ENCODE measurements at regions not wholly inside any gene's neighbourhood (a gene's known extent, or its start where the extent isn't known, plus 50 kb on each side); places are given as distances from the start of the nearest gene placed in this dataset.
"Not testable (repeated sequence)": the region's sequence is repeated elsewhere in the genome, so short reads cannot be mapped to it uniquely, and the experiment has no call there.

- no peak for TF ChIP-seq CTCF (IDR thresholded peaks at IDR 0.05)
- no peak overlapping the region for H3K4me3 ChIP-seq (ENCODE audit: low read depth in 1 of 2, low read length in 1 of 2)
- no peaks in the 10 kb centered on the region for H3K27me3 ChIP-seq
- no peaks in the 10 kb centered on the region for H3K9me3 ChIP-seq
- no peaks in the 10 kb centered on the region for H3K36me3 ChIP-seq
- no peak overlapping the region for H3K27ac ChIP-seq
- no peaks in the 10 kb centered on the region for H3K4me1 ChIP-seq (ENCODE audit: control insufficient read depth in 1 of 2, insufficient read depth in 1 of 2, low read depth in 1 of 2, low read length in 1 of 2)
These were observed 75.6 kb upstream of the RBFOX1 start for GRCh38 chr16:7257016-7257415.

- Histone ChIP-seq H3K9me3 (no peaks in the 10 kb centered on the region), H3K27ac (no peak overlapping the region), H3K36me3 (no peaks in the 10 kb centered on the region), H3K27me3 (no peaks in the 10 kb centered on the region), H3K4me1 (ENCODE audit: control insufficient read depth in 1 of 2, insufficient read depth in 1 of 2, low read depth in 1 of 2, low read length in 1 of 2) (no peaks in the 10 kb centered on the region), H3K4me3 (ENCODE audit: low read depth in 1 of 2, low read length in 1 of 2) (no peak overlapping the region)
- TF ChIP-seq CTCF (IDR thresholded peaks at IDR 0.05), result no peak
These were observed 86.1 kb upstream of the RBFOX1 start for GRCh38 chr16:7246578-7246977.

- Histone ChIP-seq H3K4me1 (ENCODE audit: control insufficient read depth in 1 of 2, insufficient read depth in 1 of 2, low read depth in 1 of 2, low read length in 1 of 2) (no peaks in the 10 kb centered on the region), H3K27ac (no peak overlapping the region), H3K27me3 (no peaks in the 10 kb centered on the region), H3K9me3 (no peaks in the 10 kb centered on the region), H3K36me3 (no peaks in the 10 kb centered on the region), H3K4me3 (ENCODE audit: low read depth in 1 of 2, low read length in 1 of 2) (no peak overlapping the region)
- no peak for TF ChIP-seq CTCF (IDR thresholded peaks at IDR 0.05)
These were observed 93.1 kb upstream of the RBFOX1 start for GRCh38 chr16:7239547-7239946.

GRCh38 chr16:7236824-7237410 lies 95.7 kb upstream of the RBFOX1 start:
- no peak overlapping the region for H3K4me3 ChIP-seq (ENCODE audit: low read depth in 1 of 2, low read length in 1 of 2)
- no peaks in the 10 kb centered on the region for H3K36me3 ChIP-seq
- no peaks in the 10 kb centered on the region for H3K4me1 ChIP-seq (ENCODE audit: control insufficient read depth in 1 of 2, insufficient read depth in 1 of 2, low read depth in 1 of 2, low read length in 1 of 2)
- no peaks in the 10 kb centered on the region for H3K9me3 ChIP-seq
- H3K27ac ChIP-seq, result no peak overlapping the region
- no peak for TF ChIP-seq CTCF (IDR thresholded peaks at IDR 0.05)
- H3K27me3 ChIP-seq, result no peaks in the 10 kb centered on the region

- Histone ChIP-seq H3K4me1 (ENCODE audit: control insufficient read depth in 1 of 2, insufficient read depth in 1 of 2, low read depth in 1 of 2, low read length in 1 of 2) (no peaks in the 10 kb centered on the region), H3K27ac (no peak overlapping the region), H3K4me3 (ENCODE audit: low read depth in 1 of 2, low read length in 1 of 2) (no peak overlapping the region), H3K9me3 (no peaks in the 10 kb centered on the region), H3K27me3 (no peaks in the 10 kb centered on the region), H3K36me3 (no peaks in the 10 kb centered on the region)
- TF ChIP-seq CTCF (IDR thresholded peaks at IDR 0.05), result no peak
These were observed 98.7 kb upstream of the RBFOX1 start for GRCh38 chr16:7233975-7234374.

- Histone ChIP-seq H3K36me3 (no peaks in the 10 kb centered on the region), H3K27ac (no peak overlapping the region), H3K27me3 (no peaks in the 10 kb centered on the region), H3K9me3 (no peaks in the 10 kb centered on the region), H3K4me1 (ENCODE audit: control insufficient read depth in 1 of 2, insufficient read depth in 1 of 2, low read depth in 1 of 2, low read length in 1 of 2) (no peaks in the 10 kb centered on the region), H3K4me3 (ENCODE audit: low read depth in 1 of 2, low read length in 1 of 2) (no peak overlapping the region)
- no peak for TF ChIP-seq CTCF (IDR thresholded peaks at IDR 0.05)
These were observed 100.9 kb upstream of the RBFOX1 start for GRCh38 chr16:7231762-7232161.

GRCh38 chr16:7229433-7230218 lies 103.0 kb upstream of the RBFOX1 start:
- not testable (repeated sequence) for H3K27ac ChIP-seq; H3K9me3 ChIP-seq; H3K27me3 ChIP-seq; H3K4me3 ChIP-seq (ENCODE audit: low read depth in 1 of 2, low read length in 1 of 2); H3K4me1 ChIP-seq (ENCODE audit: control insufficient read depth in 1 of 2, insufficient read depth in 1 of 2, low read depth in 1 of 2, low read length in 1 of 2); H3K36me3 ChIP-seq

Data from neutrophil (primary cell).